Erythroblast (primary cell): ENCODE measurements at regions not wholly inside any gene's neighbourhood (a gene's known extent, or its start where the extent isn't known, plus 50 kb on each side); places are given as distances from the start of the nearest gene placed in this dataset.

Source experiments
- GATA1 ChIP-seq: IDR thresholded peaks from 2 replicates; pipeline ENCODE4 v1.6.1; 2011; ENCODE audit warnings: low read depth, mild to moderate bottlenecking, control low read depth, low read length, moderate library complexity
- POLR2A ChIP-seq: IDR thresholded peaks from 2 replicates; pipeline ENCODE4 v1.6.1; 2011; ENCODE audit warnings: mild to moderate bottlenecking, low read length

DNA sequence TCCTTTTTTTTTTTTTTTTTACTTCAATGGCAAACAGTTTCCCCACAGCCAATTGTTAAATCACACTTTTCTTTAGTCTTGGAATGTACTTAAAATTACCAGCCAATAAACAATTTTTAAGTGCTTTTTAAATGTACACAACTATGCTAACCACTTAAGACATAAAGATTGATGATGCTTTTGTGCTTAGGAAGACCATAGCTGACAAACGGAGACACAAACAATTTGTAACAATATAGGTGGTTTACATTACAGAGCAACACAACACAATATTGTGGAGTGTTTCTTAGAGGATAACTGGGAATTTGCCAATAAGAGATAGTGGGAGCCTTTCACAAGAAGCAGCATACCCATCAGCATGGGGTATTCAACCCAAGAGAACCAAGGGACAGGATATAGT lies 798.5 kb upstream of the IGFBP3 start:
- TF ChIP-seq POLR2A: no peak
- no peak for TF ChIP-seq GATA1
